PC-9 (cell line): ENCODE measurements at regions not wholly inside any gene's neighbourhood (a gene's known extent, or its start where the extent isn't known, plus 50 kb on each side); places are given as distances from the start of the nearest gene placed in this dataset.

Source experiments
- BruUV-seq: library from RNA; stranded (reverse); fragments of 400-500 nt; replicated peaks from 2 replicates; lab custom pipeline; 2021; lab: Mats Ljungman, UMichigan
- CTCF ChIA-PET: fragments of 300-600 bp; sonication (Branson Sonifier 250); formaldehyde crosslinking; loops from one replicate; lab custom pipeline; 2022; ENCODE audit warnings: antibody characterized with exemption; lab: Charles Lee
- POLR2A ChIA-PET: fragments of 300-600 bp; sonication (Branson Sonifier 250); formaldehyde crosslinking; loops from one replicate; lab custom pipeline; 2022; ENCODE audit warnings: antibody characterized with exemption; ENCODE audit not compliant: unreplicated experiment; lab: Charles Lee
- DNase-seq, 2 experiments: peaks; one replicate each; pipeline versions ENCODE4 v3.0.0 to v3.0.0-alpha.2; 2015 to 2022; ENCODE audit warnings: mixed read lengths in 1 of 2
- H2AFZ ChIP-seq: fragments of 200-600 bp; sonication (generic); 2 replicates; pipeline ENCODE4 v1.8.1; 2017; ENCODE audit warnings: antibody characterized with exemption
- H3F3A ChIP-seq: fragments of 200-600 bp; sonication (generic); 2 replicates; pipeline ENCODE4 v1.8.1; 2017; ENCODE audit warnings: antibody characterized with exemption, mild to moderate bottlenecking, low read depth; ENCODE audit not compliant: insufficient read depth
- H3K27ac ChIP-seq: fragments of 200-600 bp; sonication (generic); 2 replicates; pipeline ENCODE4 v1.6.1; 2016; ENCODE audit warnings: mixed run types
- H3K27me3 ChIP-seq: fragments of 200-600 bp; sonication (generic); 2 replicates; pipeline ENCODE4 v1.6.1; 2016; ENCODE audit warnings: low read depth, mixed run types; ENCODE audit not compliant: insufficient read depth
- H3K36me3 ChIP-seq: fragments of 200-600 bp; sonication (generic); 2 replicates; pipeline ENCODE4 v1.6.1; 2016; ENCODE audit warnings: low read depth, mixed run types
- H3K4me1 ChIP-seq: fragments of 200-600 bp; sonication (generic); replicated peaks from 2 replicates; pipeline ENCODE4 v1.6.1; 2016; ENCODE audit warnings: mixed run types; ENCODE audit not compliant: insufficient read depth
- H3K4me2 ChIP-seq: fragments of 200-600 bp; sonication (generic); 2 replicates; pipeline ENCODE4 v1.6.1; 2017; ENCODE audit warnings: mixed run types
- H3K4me3 ChIP-seq: fragments of 200-600 bp; sonication (generic); 2 replicates; pipeline ENCODE4 v1.6.1; 2016; ENCODE audit warnings: mixed run types
- H3K79me2 ChIP-seq: fragments of 200-600 bp; sonication (generic); 2 replicates; pipeline ENCODE4 v1.6.1; 2017; ENCODE audit warnings: low read depth, mixed run types
- H3K9me2 ChIP-seq: fragments of 200-600 bp; sonication (generic); 2 replicates; pipeline ENCODE4 v1.8.1; 2017; ENCODE audit warnings: mild to moderate bottlenecking; ENCODE audit not compliant: insufficient read depth
- H3K9me3 ChIP-seq: fragments of 200-600 bp; sonication (generic); 2 replicates; pipeline ENCODE4 v1.8.1; 2016; ENCODE audit warnings: low read depth; ENCODE audit not compliant: insufficient read depth
- H4K20me1 ChIP-seq: fragments of 200-600 bp; sonication (generic); 2 replicates; pipeline ENCODE4 v1.8.1; 2017; ENCODE audit not compliant: insufficient read depth
- CTCF ChIP-seq: fragments of 200-600 bp; sonication (generic); conservative IDR thresholded peaks from 2 replicates; pipeline ENCODE4 v1.6.1; 2017; ENCODE audit warnings: mixed run types, antibody characterized with exemption, mild to moderate bottlenecking, moderate library complexity
- EZH2 ChIP-seq: fragments of 200-600 bp; sonication (generic); IDR thresholded peaks from 2 replicates; pipeline ENCODE4 v1.8.0; 2017; ENCODE audit warnings: antibody characterized with exemption, low read depth
- intact Hi-C: fragments of 100-400 bp; cut with micrococcal nuclease; formaldehyde crosslinking; loops from one replicate; pipeline ENCODE4 v1.10.0; 2022; ENCODE audit not compliant: unreplicated experiment

GRCh38 chr5:167995844-167996425, 295.5 kb upstream of the WWC1 start:
- Histone ChIP-seq H3K4me1 (no peaks in the 10 kb centered on the region), H4K20me1 (no peaks in the 10 kb centered on the region), H3K9me2 (no peaks in the 10 kb centered on the region), H3K27ac (no peak overlapping the region), H3K36me3 (no peaks in the 10 kb centered on the region), H3K4me2 (no peak overlapping the region), H3K9me3 (no peaks in the 10 kb centered on the region; the same call in 1 of the 2 replicates), H3K4me3 (no peak overlapping the region), H3K79me2 (no peaks in the 10 kb centered on the region), H2AFZ (no peak overlapping the region), H3F3A (no peaks in the 10 kb centered on the region), H3K27me3 (peaks cover 27% of the 10 kb centered on the region; the same call in 1 of the 2 replicates)
- no peak for DNase-seq
- intact Hi-C loops = no loop called here
- BruUV-seq = no TSS peak
- TF ChIP-seq CTCF = no peak
- TF ChIP-seq EZH2 = no peak
- ChIA-PET POLR2A (no interaction called here), CTCF (no interaction called here)

GRCh38 chr5:167998148-167998767, 293.2 kb upstream of the WWC1 start:
- H4K20me1 ChIP-seq = no peaks in the 10 kb centered on the region; the same call in 1 of the 2 replicates
- no peak for TF ChIP-seq EZH2
- TF ChIP-seq CTCF = no peak
- H3K4me2 ChIP-seq = no peak overlapping the region
- no peak for DNase-seq
- H3K79me2 ChIP-seq = no peaks in the 10 kb centered on the region
- H3K9me3 ChIP-seq = no peaks in the 10 kb centered on the region; the same call in 1 of the 2 replicates
- no peak overlapping the region for H3K27ac ChIP-seq
- no TSS peak for BruUV-seq
- ChIA-PET CTCF (no interaction called here), POLR2A (no interaction called here)
- no peaks in the 10 kb centered on the region for H3K36me3 ChIP-seq
- H2AFZ ChIP-seq = no peak overlapping the region
- H3K9me2 ChIP-seq = no peaks in the 10 kb centered on the region
- H3K4me1 ChIP-seq = no peaks in the 10 kb centered on the region
- peaks cover 22% of the 10 kb centered on the region; the same call in 1 of the 2 replicates for H3K27me3 ChIP-seq
- H3F3A ChIP-seq = no peaks in the 10 kb centered on the region
- intact Hi-C loops = no loop called here
- H3K4me3 ChIP-seq = no peak overlapping the region

- H3K27me3 ChIP-seq = peaks cover 22% of the 10 kb centered on the region; the same call in 1 of the 2 replicates
- BruUV-seq = no TSS peak
- H3K9me3 ChIP-seq = no peaks in the 10 kb centered on the region; the same call in 1 of the 2 replicates
- H3K9me2 ChIP-seq = no peaks in the 10 kb centered on the region
- no peaks in the 10 kb centered on the region for H3K79me2 ChIP-seq
- no peaks in the 10 kb centered on the region for H3F3A ChIP-seq
- no peaks in the 10 kb centered on the region for H3K36me3 ChIP-seq
- no peak overlapping the region for H3K4me3 ChIP-seq
- CTCF ChIA-PET = no interaction called here
- POLR2A ChIA-PET = no interaction called here
- intact Hi-C loops = no loop called here
- no peak for DNase-seq
- H3K27ac ChIP-seq = no peak overlapping the region
- H2AFZ ChIP-seq = no peak overlapping the region
- TF ChIP-seq CTCF = no peak
- no peak for TF ChIP-seq EZH2
- no peaks in the 10 kb centered on the region; the same call in 1 of the 2 replicates for H4K20me1 ChIP-seq
- no peaks in the 10 kb centered on the region for H3K4me1 ChIP-seq
- no peak overlapping the region for H3K4me2 ChIP-seq
Measured at GRCh38 chr5:167999182-167999581, 292.3 kb upstream of the WWC1 start.
